GM23338 (cell line): ENCODE measurements at regions not wholly inside any gene's neighbourhood (a gene's known extent, or its start where the extent isn't known, plus 50 kb on each side); places are given as distances from the start of the nearest gene placed in this dataset.
"Not testable (repeated sequence)": the region's sequence is repeated elsewhere in the genome, so short reads cannot be mapped to it uniquely, and the experiment has no call there.

Source experiments
- ATAC-seq: fragments of 200-7000 bp; cut with Tn5 transposase; 3 replicates; pipeline ENCODE4 v1.9.1; 2020
- DNase-seq: peaks from one replicate; pipeline ENCODE4 v3.0.0-alpha.2; 2015; ENCODE audit warnings: low spot score
- H2AFZ ChIP-seq: fragments of 200-600 bp; sonication (generic); 2 replicates; pipeline ENCODE4 v1.8.0; 2016; ENCODE audit warnings: antibody characterized with exemption, mild to moderate bottlenecking, moderate library complexity
- H3F3A ChIP-seq: fragments of 200-600 bp; sonication (generic); replicated peaks from 2 replicates; pipeline ENCODE4 v1.8.0; 2017; ENCODE audit warnings: antibody characterized with exemption, mixed run types, low read depth
- H3K27ac ChIP-seq: fragments of 200-600 bp; sonication (generic); 2 replicates; pipeline ENCODE4 v1.6.1; 2016; ENCODE audit warnings: low read depth
- H3K27me3 ChIP-seq: fragments of 200-600 bp; sonication (generic); 2 replicates; pipeline ENCODE4 v1.8.0; 2016; ENCODE audit warnings: mild to moderate bottlenecking, mixed run types, moderate library complexity; ENCODE audit not compliant: insufficient read depth
- H3K36me3 ChIP-seq: fragments of 200-600 bp; sonication (generic); 2 replicates; pipeline ENCODE4 v1.8.0; 2016; ENCODE audit warnings: mild to moderate bottlenecking; ENCODE audit not compliant: insufficient read depth
- H3K4me1 ChIP-seq: fragments of 200-600 bp; sonication (generic); 2 replicates; pipeline ENCODE4 v1.8.0; 2016; ENCODE audit warnings: mild to moderate bottlenecking, moderate library complexity; ENCODE audit not compliant: insufficient read depth
- H3K4me2 ChIP-seq: fragments of 200-600 bp; sonication (generic); 2 replicates; pipeline ENCODE4 v1.7.1; 2017; ENCODE audit warnings: mixed run types
- H3K4me3 ChIP-seq: fragments of 200-600 bp; sonication (generic); 2 replicates; pipeline ENCODE4 v1.6.1; 2016; ENCODE audit warnings: mixed run types
- H3K79me2 ChIP-seq: fragments of 200-600 bp; sonication (generic); replicated peaks from 2 replicates; pipeline ENCODE4 v1.8.0; 2017; ENCODE audit warnings: mild to moderate bottlenecking; ENCODE audit not compliant: insufficient read depth
- H3K9me2 ChIP-seq: fragments of 200-600 bp; sonication (generic); 2 replicates; pipeline ENCODE4 v1.8.0; 2017; ENCODE audit not compliant: insufficient read depth
- H4K20me1 ChIP-seq: fragments of 200-600 bp; sonication (generic); replicated peaks from 2 replicates; pipeline ENCODE4 v1.8.0; 2017; ENCODE audit warnings: mild to moderate bottlenecking; ENCODE audit not compliant: insufficient read depth
- H3K27ac Mint-ChIP-seq: 2 replicates; pipeline ENCODE4 v1.8.0; 2020; ENCODE audit warnings: inconsistent platforms, mild to moderate bottlenecking, moderate library complexity, mixed read lengths
- H3K27me3 Mint-ChIP-seq: 3 replicates; pipeline ENCODE4 v1.8.0; 2022; ENCODE audit warnings: low read depth, mild to moderate bottlenecking, moderate library complexity, mixed read lengths, inconsistent platforms; ENCODE audit not compliant: insufficient read depth, poor library complexity
- H3K36me3 Mint-ChIP-seq: 3 replicates; pipeline ENCODE4 v1.8.0; 2021; ENCODE audit warnings: low read depth, mild to moderate bottlenecking, inconsistent platforms, moderate library complexity, mixed read lengths
- H3K4me1 Mint-ChIP-seq: 3 replicates; pipeline ENCODE4 v1.8.0; 2020; ENCODE audit warnings: mild to moderate bottlenecking, inconsistent platforms, mixed read lengths
- H3K4me3 Mint-ChIP-seq: 3 replicates; pipeline ENCODE4 v1.8.0; 2021; ENCODE audit warnings: moderate library complexity, mild to moderate bottlenecking, inconsistent platforms, mixed read lengths
- H3K9me3 Mint-ChIP-seq: 3 replicates; pipeline ENCODE4 v1.8.0; 2020; ENCODE audit warnings: moderate library complexity, mild to moderate bottlenecking, inconsistent platforms, mixed read lengths
- CREB1 ChIP-seq: fragments of 250-450 bp; sonication (Bioruptor Pico); IDR thresholded peaks from 2 replicates; pipeline ENCODE4 v1.5.0; 2020; ENCODE audit warnings: low read depth, mild to moderate bottlenecking, moderate library complexity
- CTCF ChIP-seq, 2 experiments: fragments of 200-600 bp in 1 of 2; sonication (generic) in 1 of 2; conservative IDR thresholded peaks; 2 replicates each; pipeline versions ENCODE4 v1.5.1 to v1.6.1; 2016 to 2017; ENCODE audit warnings: antibody characterized with exemption in 2 of 2, low read depth in 2 of 2, mild to moderate bottlenecking in 2 of 2, moderate library complexity in 1 of 2
- EZH2 ChIP-seq: fragments of 200-600 bp; sonication (generic); IDR thresholded peaks from one replicate; pipeline ENCODE4 v1.8.0; 2017; ENCODE audit warnings: antibody characterized with exemption, mild to moderate bottlenecking, low read depth; ENCODE audit not compliant: unreplicated experiment
- EZH2phosphoT487 ChIP-seq: fragments of 200-600 bp; sonication (generic); IDR thresholded peaks from one replicate; pipeline ENCODE4 v1.8.1; 2018; ENCODE audit warnings: antibody characterized with exemption; ENCODE audit not compliant: unreplicated experiment
- JUNB ChIP-seq: IDR thresholded peaks from one replicate; pipeline ENCODE4 v1.6.1; 2016; ENCODE audit warnings: antibody characterized with exemption; ENCODE audit not compliant: unreplicated experiment
- NANOG ChIP-seq: IDR thresholded peaks from 2 replicates; pipeline ENCODE4 v1.6.1; 2016; ENCODE audit warnings: antibody characterized with exemption, borderline replicate concordance
- REST ChIP-seq: IDR thresholded peaks from one replicate; pipeline ENCODE4 v1.6.1; 2018; ENCODE audit warnings: antibody characterized with exemption; ENCODE audit not compliant: unreplicated experiment
- STAT1 ChIP-seq: IDR thresholded peaks from one replicate; pipeline ENCODE4 v1.6.1; 2016; ENCODE audit warnings: antibody characterized with exemption; ENCODE audit not compliant: unreplicated experiment
- ZNF114 ChIP-seq: fragments of 250-450 bp; sonication (Bioruptor Pico); IDR thresholded peaks from 2 replicates; pipeline ENCODE4 v1.5.0; 2020; ENCODE audit warnings: mild to moderate bottlenecking, moderate library complexity
- ZNF331 ChIP-seq: fragments of 250-450 bp; sonication (Bioruptor Pico); IDR thresholded peaks from 2 replicates; pipeline ENCODE4 v1.5.0; 2020; ENCODE audit warnings: low read depth, mild to moderate bottlenecking, moderate library complexity
- TF ChIP-seq, protein P1 (sequence below): fragments of 250-450 bp; sonication (Bioruptor Pico); IDR thresholded peaks from 2 replicates; pipeline ENCODE4 v1.5.0; 2020; ENCODE audit warnings: mild to moderate bottlenecking, moderate library complexity

GRCh38 chr3:76537857-76538256 lies 502.0 kb upstream of the ROBO2 start:
- not testable (repeated sequence) for H4K20me1 ChIP-seq, H3K27me3 Mint-ChIP-seq, H3K27ac Mint-ChIP-seq, H3K9me3 Mint-ChIP-seq, H3K4me3 ChIP-seq, H3K36me3 ChIP-seq, H3K27me3 ChIP-seq, H3K79me2 ChIP-seq, H3K36me3 Mint-ChIP-seq, H2AFZ ChIP-seq, ATAC-seq, H3F3A ChIP-seq, DNase-seq, H3K4me2 ChIP-seq, H3K4me3 Mint-ChIP-seq, H3K27ac ChIP-seq
- H3K4me1 ChIP-seq, result peaks cover 12% of the 10 kb centered on the region; the same call in 1 of the 2 replicates
- H3K4me1 Mint-ChIP-seq, result peaks cover 17% of the 10 kb centered on the region
- peaks cover 11% of the 10 kb centered on the region for H3K9me2 ChIP-seq

DNA sequence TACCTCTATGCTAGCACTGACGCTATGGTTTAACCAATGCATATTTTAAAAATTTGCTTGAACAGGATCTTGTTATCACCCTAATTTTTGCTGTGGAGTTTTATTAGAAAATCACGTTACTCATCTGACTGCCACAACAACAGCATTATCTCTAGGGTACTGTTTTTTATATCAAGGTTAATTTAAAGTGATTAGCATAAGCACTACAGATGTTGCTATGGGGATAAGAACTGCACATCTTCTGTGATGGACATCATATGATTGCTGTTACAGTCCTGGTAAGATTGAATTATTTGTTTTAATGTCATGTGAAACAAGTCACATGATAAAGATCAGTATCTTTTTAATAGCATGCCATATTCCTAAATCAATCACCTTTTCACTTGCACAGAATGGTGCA lies 492.2 kb upstream of the ROBO2 start:
- H3K27ac Mint-ChIP-seq, result no peak overlapping the region
- TF ChIP-seq EZH2 (no peak), EZH2phosphoT487 (no peak), STAT1 (no peak), ZNF114 (CRISPR knock-in tag) (no peak), CTCF (conservative IDR thresholded peaks at IDR 0.05; ENCODE audit: low read depth in 2 of 2) (no peak), JUNB (no peak), NANOG (no peak), ZNF331 (no peak), REST (no peak), CREB1 (CRISPR knock-in tag) (no peak)
- TF ChIP-seq, protein P1, sequence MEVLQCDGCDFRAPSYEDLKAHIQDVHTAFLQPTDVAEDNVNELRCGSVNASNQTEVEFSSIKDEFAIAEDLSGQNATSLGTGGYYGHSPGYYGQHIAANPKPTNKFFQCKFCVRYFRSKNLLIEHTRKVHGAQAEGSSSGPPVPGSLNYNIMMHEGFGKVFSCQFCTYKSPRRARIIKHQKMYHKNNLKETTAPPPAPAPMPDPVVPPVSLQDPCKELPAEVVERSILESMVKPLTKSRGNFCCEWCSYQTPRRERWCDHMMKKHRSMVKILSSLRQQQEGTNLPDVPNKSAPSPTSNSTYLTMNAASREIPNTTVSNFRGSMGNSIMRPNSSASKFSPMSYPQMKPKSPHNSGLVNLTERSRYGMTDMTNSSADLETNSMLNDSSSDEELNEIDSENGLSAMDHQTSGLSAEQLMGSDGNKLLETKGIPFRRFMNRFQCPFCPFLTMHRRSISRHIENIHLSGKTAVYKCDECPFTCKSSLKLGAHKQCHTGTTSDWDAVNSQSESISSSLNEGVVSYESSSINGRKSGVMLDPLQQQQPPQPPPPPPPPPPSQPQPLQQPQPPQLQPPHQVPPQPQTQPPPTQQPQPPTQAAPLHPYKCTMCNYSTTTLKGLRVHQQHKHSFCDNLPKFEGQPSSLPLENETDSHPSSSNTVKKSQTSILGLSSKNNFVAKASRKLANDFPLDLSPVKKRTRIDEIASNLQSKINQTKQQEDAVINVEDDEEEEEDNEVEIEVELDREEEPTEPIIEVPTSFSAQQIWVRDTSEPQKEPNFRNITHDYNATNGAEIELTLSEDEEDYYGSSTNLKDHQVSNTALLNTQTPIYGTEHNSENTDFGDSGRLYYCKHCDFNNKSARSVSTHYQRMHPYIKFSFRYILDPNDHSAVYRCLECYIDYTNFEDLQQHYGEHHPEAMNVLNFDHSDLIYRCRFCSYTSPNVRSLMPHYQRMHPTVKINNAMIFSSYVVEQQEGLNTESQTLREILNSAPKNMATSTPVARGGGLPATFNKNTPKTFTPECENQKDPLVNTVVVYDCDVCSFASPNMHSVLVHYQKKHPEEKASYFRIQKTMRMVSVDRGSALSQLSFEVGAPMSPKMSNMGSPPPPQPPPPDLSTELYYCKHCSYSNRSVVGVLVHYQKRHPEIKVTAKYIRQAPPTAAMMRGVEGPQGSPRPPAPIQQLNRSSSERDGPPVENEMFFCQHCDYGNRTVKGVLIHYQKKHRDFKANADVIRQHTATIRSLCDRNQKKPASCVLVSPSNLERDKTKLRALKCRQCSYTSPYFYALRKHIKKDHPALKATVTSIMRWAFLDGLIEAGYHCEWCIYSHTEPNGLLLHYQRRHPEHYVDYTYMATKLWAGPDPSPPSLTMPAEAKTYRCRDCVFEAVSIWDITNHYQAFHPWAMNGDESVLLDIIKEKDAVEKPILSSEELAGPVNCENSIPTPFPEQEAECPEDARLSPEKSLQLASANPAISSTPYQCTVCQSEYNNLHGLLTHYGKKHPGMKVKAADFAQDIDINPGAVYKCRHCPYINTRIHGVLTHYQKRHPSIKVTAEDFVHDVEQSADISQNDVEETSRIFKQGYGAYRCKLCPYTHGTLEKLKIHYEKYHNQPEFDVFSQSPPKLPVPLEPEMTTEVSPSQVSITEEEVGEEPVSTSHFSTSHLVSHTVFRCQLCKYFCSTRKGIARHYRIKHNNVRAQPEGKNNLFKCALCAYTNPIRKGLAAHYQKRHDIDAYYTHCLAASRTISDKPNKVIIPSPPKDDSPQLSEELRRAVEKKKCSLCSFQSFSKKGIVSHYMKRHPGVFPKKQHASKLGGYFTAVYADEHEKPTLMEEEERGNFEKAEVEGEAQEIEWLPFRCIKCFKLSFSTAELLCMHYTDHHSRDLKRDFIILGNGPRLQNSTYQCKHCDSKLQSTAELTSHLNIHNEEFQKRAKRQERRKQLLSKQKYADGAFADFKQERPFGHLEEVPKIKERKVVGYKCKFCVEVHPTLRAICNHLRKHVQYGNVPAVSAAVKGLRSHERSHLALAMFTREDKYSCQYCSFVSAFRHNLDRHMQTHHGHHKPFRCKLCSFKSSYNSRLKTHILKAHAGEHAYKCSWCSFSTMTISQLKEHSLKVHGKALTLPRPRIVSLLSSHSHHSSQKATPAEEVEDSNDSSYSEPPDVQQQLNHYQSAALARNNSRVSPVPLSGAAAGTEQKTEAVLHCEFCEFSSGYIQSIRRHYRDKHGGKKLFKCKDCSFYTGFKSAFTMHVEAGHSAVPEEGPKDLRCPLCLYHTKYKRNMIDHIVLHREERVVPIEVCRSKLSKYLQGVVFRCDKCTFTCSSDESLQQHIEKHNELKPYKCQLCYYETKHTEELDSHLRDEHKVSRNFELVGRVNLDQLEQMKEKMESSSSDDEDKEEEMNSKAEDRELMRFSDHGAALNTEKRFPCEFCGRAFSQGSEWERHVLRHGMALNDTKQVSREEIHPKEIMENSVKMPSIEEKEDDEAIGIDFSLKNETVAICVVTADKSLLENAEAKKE (CRISPR knock-in tag), result no peak
- H3K9me3 Mint-ChIP-seq, result peaks cover 13% of the 10 kb centered on the region
- Histone ChIP-seq H3K4me1 (no peaks in the 10 kb centered on the region), H3K79me2 (no peaks in the 10 kb centered on the region), H3K4me3 (no peak overlapping the region), H3K36me3 (no peaks in the 10 kb centered on the region; the same call in 1 of the 2 replicates), H3K27ac (no peak overlapping the region), H3K9me2 (peaks cover 3% of the 10 kb centered on the region; the same call in 1 of the 2 replicates), H4K20me1 (no peaks in the 10 kb centered on the region), H3K4me2 (no peak overlapping the region), H2AFZ (no peak overlapping the region), H3K27me3 (no peaks in the 10 kb centered on the region), H3F3A (no peaks in the 10 kb centered on the region)
- DNase-seq, result no peak
- no peak for ATAC-seq
- H3K36me3 Mint-ChIP-seq, result peaks cover 8% of the 10 kb centered on the region; the same call in 2 of the 3 replicates
- no peaks in the 10 kb centered on the region for H3K27me3 Mint-ChIP-seq
- no peaks in the 10 kb centered on the region for H3K4me1 Mint-ChIP-seq
- H3K4me3 Mint-ChIP-seq, result no peak overlapping the region
